ENCODE measurements at regions not wholly inside any gene's neighbourhood (a gene's known extent, or its start where the extent isn't known, plus 50 kb on each side); places are given as distances from the start of the nearest gene placed in this dataset.
A peak's percentile ranks its signal among the peaks of the same experiment; 100 is the strongest.

DNA sequence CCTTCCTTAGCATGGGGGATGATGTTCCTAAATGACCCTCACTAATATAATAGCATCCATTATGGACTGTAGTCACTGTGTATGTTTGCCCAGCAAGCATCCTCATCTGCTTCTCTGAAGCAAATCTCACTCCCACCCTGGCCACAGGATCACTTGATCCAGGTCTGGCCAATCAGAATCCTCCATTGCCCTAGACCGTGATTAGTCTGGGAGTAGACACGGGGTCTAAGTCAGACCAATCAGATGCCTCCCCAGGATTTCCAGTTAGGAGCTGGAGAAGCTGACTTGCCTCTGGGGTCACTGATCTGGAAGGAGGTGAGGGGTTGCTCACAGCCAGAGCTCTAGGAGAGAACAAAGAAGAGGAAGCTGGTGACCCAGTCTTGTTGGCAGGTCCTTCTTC is 153.9 kb downstream of the DHX35 start:
- Histone ChIP-seq H3K4me3 (no peak overlapping the region), H3K36me3 (no peaks in the 10 kb centered on the region), H3K9me3 (peaks cover 0 to 14% (median 0%) of the 10 kb centered on the region in 4 donors), H3K27me3 (peaks cover 0 to 8% of the 10 kb centered on the region in 2 donors), H3K27ac (no peak overlapping the region), H3K4me1 (peaks cover 0 to 6% (median 0%) of the 10 kb centered on the region in 4 donors)
- no peak for DNase-seq (ENCODE audit: low spot score in 2 of 2)
- TF ChIP-seq, protein P1, sequence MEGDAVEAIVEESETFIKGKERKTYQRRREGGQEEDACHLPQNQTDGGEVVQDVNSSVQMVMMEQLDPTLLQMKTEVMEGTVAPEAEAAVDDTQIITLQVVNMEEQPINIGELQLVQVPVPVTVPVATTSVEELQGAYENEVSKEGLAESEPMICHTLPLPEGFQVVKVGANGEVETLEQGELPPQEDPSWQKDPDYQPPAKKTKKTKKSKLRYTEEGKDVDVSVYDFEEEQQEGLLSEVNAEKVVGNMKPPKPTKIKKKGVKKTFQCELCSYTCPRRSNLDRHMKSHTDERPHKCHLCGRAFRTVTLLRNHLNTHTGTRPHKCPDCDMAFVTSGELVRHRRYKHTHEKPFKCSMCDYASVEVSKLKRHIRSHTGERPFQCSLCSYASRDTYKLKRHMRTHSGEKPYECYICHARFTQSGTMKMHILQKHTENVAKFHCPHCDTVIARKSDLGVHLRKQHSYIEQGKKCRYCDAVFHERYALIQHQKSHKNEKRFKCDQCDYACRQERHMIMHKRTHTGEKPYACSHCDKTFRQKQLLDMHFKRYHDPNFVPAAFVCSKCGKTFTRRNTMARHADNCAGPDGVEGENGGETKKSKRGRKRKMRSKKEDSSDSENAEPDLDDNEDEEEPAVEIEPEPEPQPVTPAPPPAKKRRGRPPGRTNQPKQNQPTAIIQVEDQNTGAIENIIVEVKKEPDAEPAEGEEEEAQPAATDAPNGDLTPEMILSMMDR (IDR thresholded peaks at IDR 0.05), result no peak
- no peak for TF ChIP-seq POLR2A (IDR thresholded peaks at IDR 0.05)
- no peak for TF ChIP-seq EP300 (IDR thresholded peaks at IDR 0.05)
- WGBS, 2 donors, result 95 to 98% methylated on average over 2 of the region's 2 CpGs

DNA sequence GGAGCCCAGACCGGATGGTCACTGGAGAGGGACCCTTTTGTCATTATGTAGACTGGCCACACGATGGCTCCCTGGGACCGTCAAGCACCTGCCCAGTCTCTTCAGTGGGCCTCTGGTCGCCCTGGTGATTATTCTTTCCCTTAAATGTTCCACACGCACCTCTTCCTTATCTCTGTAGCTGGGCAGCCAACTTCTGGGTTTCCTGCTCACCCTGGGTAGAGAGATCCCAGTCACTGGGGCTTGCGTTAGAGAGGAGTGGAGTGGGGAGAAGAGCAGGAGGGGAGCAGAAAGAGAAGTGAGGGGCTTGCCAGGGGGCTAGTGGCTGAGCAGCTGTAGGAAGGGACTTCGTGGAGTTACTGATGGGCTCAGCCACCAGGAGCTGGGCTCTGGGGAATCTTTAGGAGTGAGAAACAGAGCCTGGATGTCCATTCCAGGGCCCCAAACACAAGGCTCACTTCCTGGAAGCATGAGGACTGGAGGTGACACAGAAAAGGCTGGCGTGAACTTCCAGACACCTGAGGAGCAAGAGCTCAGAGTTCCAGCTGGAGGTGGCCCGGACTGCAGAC is 150.1 kb downstream of the DHX35 start:
- Histone ChIP-seq H3K36me3 (no peaks in the 10 kb centered on the region), H3K27ac (no peak overlapping the region), H3K4me3 (no peak overlapping the region), H3K9me3 (peaks cover 0 to 9% (median 0%) of the 10 kb centered on the region in 4 donors), H3K27me3 (peaks cover 0 to 27% of the 10 kb centered on the region in 2 donors), H3K4me1 (peaks cover 0 to 6% (median 0%) of the 10 kb centered on the region in 4 donors)
- DNase-seq (ENCODE audit: low spot score in 2 of 2), result no peak
- TF ChIP-seq, protein P1 (IDR thresholded peaks at IDR 0.05), result peak in 2 of 5 experiments; percentile 19 to 39
- no peak for TF ChIP-seq EP300 (IDR thresholded peaks at IDR 0.05)
- 34 to 35% methylated on average over 9 of the region's 9 CpGs for WGBS, 2 donors

DNA sequence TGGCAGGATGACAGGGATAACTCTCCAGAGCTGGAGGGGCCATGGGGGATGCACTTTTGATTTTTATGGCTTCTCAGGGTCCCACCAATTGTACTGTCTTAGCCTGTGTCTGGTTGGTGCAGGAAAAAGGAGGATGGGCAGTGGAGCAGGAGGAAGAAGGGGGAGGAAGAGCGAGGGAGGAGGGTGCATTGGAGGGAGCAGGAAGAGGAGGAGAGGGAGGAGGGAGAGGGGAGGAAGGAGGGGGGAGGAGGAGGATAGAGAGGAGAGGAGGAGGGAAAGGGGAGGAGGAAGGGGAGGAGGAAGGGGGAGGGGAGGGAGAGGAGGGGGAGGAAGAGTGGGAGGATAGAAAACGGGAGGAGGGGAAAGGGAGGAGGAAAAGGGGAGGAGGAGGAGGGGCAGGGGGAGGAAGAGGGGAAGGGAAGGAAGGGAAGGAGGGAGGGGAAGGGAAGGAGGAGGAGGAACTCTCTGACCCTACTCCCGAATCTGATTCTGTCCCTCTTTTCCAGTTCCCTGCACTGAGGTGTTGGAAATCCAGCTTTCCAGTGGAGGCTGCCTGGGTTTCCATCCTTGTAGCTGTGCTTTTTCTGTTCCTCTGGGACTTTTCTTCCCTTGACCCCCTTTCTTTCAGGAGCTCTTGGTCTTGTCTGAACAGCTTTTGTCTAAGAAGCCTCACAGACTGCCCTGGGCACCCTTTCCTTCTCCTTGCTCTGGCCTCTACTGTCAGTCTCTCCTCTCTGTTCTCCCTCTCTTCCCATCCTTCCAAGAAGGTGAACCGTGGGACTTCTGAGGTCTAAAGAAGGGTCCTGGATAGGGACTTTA is 149.4 kb downstream of the DHX35 start:
- Histone ChIP-seq H3K4me3 (no peak overlapping the region), H3K9me3 (peaks cover 0 to 2% (median 0%) of the 10 kb centered on the region in 4 donors), H3K36me3 (no peaks in the 10 kb centered on the region), H3K27me3 (peaks cover 0 to 32% of the 10 kb centered on the region in 2 donors), H3K27ac (no peak overlapping the region), H3K4me1 (peaks cover 0 to 6% (median 0%) of the 10 kb centered on the region in 4 donors)
- DNase-seq (ENCODE audit: low spot score in 2 of 2), result no peak
- TF ChIP-seq EP300 (IDR thresholded peaks at IDR 0.05) (no peak), POLR2A (IDR thresholded peaks at IDR 0.05) (no peak)
- TF ChIP-seq, protein P1 (IDR thresholded peaks at IDR 0.05), result no peak
- 8 to 12% methylated on average over 4 of the region's 4 CpGs for WGBS, 2 donors

DNA sequence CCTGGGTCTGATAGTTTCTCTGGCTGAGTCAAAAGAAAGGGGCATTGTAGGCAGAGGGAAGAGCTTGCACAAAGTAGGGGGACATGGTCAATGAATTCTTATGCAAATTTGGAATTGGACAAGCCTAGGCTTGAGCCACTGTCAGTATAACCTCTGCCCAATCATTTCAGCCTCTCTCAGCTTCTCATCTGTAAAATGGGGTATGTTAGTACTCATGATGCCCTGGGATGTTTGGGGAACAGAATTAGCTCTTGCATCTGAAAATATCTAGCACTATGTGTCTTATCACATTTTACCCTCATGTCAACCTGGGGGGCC is 148.6 kb downstream of the DHX35 start:
- no peak for DNase-seq (ENCODE audit: low spot score in 2 of 2)
- H3K36me3 ChIP-seq, result no peaks in the 10 kb centered on the region
- no peaks in the 10 kb centered on the region for H3K9me3 ChIP-seq
- TF ChIP-seq EP300 (IDR thresholded peaks at IDR 0.05), result no peak
- TF ChIP-seq, protein P1 (IDR thresholded peaks at IDR 0.05), result no peak
- TF ChIP-seq POLR2A (IDR thresholded peaks at IDR 0.05), result no peak
- peaks cover 0 to 6% (median 0%) of the 10 kb centered on the region in 4 donors for H3K4me1 ChIP-seq
- H3K4me3 ChIP-seq, result no peak overlapping the region
- no peak overlapping the region for H3K27ac ChIP-seq
- H3K27me3 ChIP-seq, result peaks cover 0 to 33% of the 10 kb centered on the region in 2 donors

All from tibial nerve (tissue), 4 donors.